Astrocyte of the cerebellum (primary cell): ENCODE measurements at regions not wholly inside any gene's neighbourhood (a gene's known extent, or its start where the extent isn't known, plus 50 kb on each side); places are given as distances from the start of the nearest gene placed in this dataset.
"Not testable (repeated sequence)": the region's sequence is repeated elsewhere in the genome, so short reads cannot be mapped to it uniquely, and the experiment has no call there.

Experiments
- DNase-seq: peaks from one replicate; pipeline ENCODE4 v3.0.0-alpha.2; 2011; ENCODE audit warnings: low read depth
- H3K4me3 ChIP-seq: 2 replicates; pipeline ENCODE4 v1.5.1; 2011; ENCODE audit warnings: mild to moderate bottlenecking, low read depth, low read length, moderate library complexity
- CTCF ChIP-seq: IDR thresholded peaks from 2 replicates; pipeline ENCODE4 v1.5.1; 2012; ENCODE audit warnings: low read length, low read depth, moderate library complexity, mild to moderate bottlenecking; ENCODE audit errors: missing control alignments
- in situ Hi-C: cut with HindIII; loops from 2 replicates; pipeline ENCODE4 v1.10.0; 2017; ENCODE audit warnings: low sequenced_read_pairs

DNA sequence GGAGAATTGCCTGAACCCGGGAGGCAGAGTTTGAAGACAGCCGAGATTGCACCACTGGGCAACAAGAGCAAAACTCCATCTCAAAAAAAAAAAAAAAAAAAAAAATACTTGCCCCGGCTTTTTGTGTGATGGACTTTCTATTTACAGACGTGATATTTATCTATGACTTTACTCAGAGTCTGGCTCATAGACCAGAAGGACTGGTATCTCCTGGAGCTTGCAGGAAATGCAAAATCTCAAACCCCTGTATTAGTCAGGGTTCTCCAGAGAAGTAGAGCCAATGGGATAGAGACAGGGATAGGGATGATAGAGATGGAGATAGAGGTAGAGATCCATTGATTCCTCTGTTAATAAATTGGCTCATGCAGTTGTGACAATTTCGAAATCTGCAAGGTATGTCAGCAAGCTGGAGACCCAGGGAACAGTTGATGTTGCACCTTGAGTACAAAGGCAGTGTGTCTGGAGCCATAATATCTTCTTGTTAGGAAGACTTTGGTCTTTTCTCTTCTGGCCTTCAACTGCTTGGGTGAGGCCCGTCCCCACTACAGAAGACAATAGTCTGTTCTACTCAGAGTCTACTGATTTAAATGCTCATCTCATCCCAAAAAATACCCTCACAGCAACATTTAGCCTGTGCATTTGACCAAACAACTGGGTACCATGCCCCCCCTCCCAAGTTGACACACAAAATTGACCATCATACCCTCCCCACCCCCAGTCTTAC, 195.4 kb upstream of the MSX2 start:
- H3K4me3 ChIP-seq = no peak overlapping the region
- no peak for DNase-seq
- no peak for TF ChIP-seq CTCF
- in situ Hi-C loops = no loop called here

- no peak overlapping the region for H3K4me3 ChIP-seq
- TF ChIP-seq CTCF = no peak
- DNase-seq = no peak
- in situ Hi-C loops = no loop called here
These were observed 194.3 kb upstream of the MSX2 start for GRCh38 chr5:174529925-174530681.

DNA sequence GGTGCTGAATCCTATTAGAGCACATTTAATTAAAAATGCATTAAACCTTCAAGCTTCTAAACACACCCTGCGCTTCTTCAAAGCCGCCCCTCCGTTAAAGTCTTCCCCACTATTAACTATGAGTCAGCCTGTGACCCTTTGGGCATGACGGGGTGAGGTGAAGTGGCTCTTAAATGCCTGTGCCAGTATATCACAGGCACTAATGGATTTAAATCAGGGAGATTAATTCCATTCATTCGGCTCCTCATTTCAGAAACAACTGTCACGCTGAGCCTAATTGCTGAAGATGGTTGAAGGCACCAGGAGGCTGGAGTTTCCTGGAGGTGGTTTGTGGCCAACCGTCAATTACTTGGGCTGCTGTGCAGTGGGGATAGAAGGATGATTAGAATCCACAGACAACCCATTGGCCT, 192.6 kb upstream of the MSX2 start:
- in situ Hi-C loops = no loop called here
- no peak for TF ChIP-seq CTCF
- no peak overlapping the region for H3K4me3 ChIP-seq
- DNase-seq = no peak

DNA sequence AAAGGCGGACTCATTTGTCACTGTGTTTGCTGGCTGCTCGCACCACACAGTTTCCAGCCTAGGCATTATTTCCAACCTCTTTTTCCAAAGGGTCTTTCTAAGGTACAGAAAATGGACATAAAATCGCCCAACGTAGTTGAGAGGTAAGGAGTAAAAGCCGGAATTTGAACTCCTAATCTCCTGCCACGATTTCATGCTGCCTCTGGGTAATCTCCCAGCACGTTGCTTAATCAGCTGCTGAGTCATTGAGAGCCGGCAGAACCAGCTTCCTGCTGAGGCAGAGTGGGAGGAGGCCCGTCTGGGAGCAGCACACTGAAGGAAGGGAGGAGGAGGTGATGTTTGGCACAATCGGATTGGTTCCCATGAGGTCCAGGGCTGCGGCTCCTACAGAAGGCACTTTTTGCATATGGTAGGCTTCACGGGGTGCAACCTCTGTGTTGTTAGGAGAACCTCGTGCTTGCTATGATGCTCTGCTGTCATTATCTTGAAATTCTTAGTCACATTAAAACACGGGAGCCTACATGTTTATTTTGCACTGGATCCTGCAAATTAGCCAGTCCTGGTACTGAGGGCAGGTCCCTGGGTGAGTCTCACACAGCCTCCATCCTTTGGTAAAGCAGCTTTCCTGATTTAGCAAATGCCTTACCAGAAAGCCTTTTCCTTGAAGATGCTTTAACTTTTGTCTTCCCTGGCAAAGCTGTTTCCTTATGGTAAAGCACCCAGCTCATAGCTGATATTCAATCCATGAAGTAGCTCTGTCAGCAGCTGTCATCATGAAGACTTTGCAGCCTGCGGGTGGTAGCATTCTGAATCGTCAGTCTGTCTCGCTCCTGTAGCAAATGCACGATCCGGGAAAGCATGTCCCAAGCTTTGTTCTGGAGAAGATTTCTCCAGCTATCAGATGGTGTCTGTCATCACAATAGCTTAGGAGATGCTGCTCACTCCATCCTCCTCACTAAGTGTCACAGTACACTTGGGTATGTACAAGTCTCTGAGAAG, 191.6 kb upstream of the MSX2 start:
- DNase-seq = peak; percentile 89
- TF ChIP-seq CTCF = no peak
- no peak overlapping the region for H3K4me3 ChIP-seq
- in situ Hi-C loops = no loop called here

DNA sequence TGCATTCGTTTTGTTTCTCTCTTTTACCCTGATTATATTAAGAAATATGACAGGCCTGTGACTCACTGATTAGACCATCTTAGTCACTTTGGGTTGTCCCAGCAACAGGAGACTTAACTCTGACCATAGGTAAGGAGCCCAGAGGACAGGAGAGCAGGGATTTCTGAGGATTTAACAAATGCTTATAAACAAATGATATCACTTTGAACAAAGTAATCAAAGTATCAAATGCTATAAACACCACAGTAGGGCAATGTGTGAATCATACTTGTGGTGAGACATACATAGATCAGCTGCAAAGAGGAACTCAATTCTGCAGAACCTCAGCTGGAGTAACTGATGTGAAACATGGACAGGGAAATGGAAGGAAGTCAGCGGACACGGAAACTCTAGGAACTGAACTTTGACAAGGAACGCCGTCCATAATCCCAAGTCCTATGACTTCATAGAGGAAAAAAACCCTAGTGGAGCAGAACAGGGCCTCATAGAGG, 190.6 kb upstream of the MSX2 start:
- H3K4me3 ChIP-seq = no peak overlapping the region
- peak; percentile 69 for DNase-seq
- in situ Hi-C loops = no loop called here
- no peak for TF ChIP-seq CTCF

GRCh38 chr5:174535669-174536068, 188.7 kb upstream of the MSX2 start:
- TF ChIP-seq CTCF = no peak
- DNase-seq = no peak
- in situ Hi-C loops = no loop called here
- no peak overlapping the region for H3K4me3 ChIP-seq

- DNase-seq, H3K4me3 ChIP-seq, in situ Hi-C loops: not testable (repeated sequence)
These were observed 184.6 kb upstream of the MSX2 start for GRCh38 chr5:174539823-174540222.
